Hematopoietic multipotent progenitor cell (in vitro differentiated cells): ENCODE measurements at regions not wholly inside any gene's neighbourhood (a gene's known extent, or its start where the extent isn't known, plus 50 kb on each side); places are given as distances from the start of the nearest gene placed in this dataset.
"Not testable (repeated sequence)": the region's sequence is repeated elsewhere in the genome, so short reads cannot be mapped to it uniquely, and the experiment has no call there.

Source experiments
- DNase-seq, 3 donors: peaks; one replicate each; pipeline ENCODE4 v3.0.0-alpha.2; 2011 to 2015; ENCODE audit warnings: low read depth in 2 of 3, low spot score in 2 of 3

- no peak for DNase-seq
Measured at GRCh38 chr4:155478336-155478835, 101.6 kb upstream of the MAP9 start.

DNA sequence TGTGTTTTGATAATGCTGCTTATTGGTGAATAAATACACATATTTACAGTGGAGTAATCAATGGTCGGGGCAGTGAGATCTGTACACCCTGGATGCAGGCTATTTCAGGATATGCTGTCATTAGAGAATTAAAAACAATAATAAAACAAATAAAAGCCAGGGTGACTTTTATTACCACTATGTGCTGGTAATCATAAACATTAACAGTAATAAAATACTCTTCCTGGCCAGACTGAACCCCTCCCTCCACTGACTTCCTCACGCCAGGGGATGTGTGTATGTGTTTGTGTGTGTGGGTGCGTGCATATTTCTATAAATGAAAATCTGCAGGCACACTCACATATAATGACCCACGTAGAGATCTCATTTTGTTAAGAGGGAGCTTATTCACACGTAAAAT, 98.0 kb upstream of the MAP9 start:
- DNase-seq, result no peak

- no peak for DNase-seq
Measured at GRCh38 chr4:155473420-155474095, 96.8 kb upstream of the MAP9 start.

GRCh38 chr4:155468282-155468681, 91.5 kb upstream of the MAP9 start:
- DNase-seq, result no peak

DNA sequence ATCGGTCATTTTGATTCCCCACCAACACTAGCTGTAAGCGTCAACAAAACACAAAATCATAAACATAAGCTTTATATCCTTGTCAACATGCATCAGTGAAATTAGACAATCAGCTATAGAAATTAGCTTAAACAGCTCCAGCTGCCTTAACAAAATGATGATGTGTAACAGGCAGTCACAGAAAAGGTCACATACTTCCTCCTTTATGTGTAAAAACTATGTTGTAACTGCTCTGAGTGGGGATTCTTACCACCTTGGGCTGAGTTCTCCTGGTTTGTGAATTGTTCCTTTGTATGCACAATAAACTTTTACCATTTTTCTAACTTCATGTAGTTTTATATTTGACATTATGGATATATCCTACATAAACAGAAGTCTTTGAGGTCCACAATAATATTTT, 73.9 kb upstream of the MAP9 start:
- DNase-seq, result no peak

DNA sequence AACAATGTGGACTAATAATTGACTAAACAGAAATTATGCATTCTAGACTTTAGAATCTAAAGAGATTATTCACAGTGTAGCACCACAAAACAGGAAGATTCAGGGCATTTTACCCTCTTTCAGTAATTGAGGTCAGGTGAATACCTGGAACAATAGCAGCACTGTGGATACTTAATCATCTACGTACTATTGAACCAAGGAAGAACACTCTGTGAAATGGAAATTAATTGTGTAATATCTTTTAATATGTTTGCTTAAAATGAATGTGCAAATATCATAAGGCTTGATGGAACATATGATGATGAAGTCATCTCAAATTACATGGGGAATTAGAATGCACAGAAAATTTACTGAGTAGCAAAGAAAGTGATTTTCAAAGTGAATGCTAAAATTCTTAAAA, 68.5 kb upstream of the MAP9 start:
- no peak for DNase-seq

GRCh38 chr4:155444721-155445120, 68.0 kb upstream of the MAP9 start:
- DNase-seq, result no peak

GRCh38 chr4:155442267-155443105, 65.7 kb upstream of the MAP9 start:
- DNase-seq, result peak; percentile 7 to 83 (median 62)

- no peak for DNase-seq
Measured at GRCh38 chr4:155441475-155441874, 64.7 kb upstream of the MAP9 start.

DNA sequence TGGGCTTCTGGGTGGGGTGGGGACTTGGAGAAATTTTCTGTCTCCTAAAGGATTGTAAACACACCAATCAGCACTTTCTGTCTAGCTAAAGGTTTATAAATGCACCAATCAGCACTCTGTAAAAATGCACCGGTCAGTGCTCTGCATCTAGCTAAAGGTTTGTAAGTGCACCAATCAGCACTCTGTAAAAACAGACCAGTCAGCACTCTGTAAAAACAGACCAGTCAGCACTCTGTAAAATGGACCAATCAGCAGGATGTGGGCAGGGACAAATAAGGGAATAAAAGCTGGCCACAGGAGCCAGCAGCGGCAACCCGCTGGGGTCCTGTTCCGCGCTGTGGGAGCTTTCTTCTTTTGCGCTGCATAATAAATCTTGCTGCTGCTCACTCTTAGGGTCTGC, 63.0 kb upstream of the MAP9 start:
- DNase-seq, result not testable (repeated sequence)

- DNase-seq, result no peak
Measured at GRCh38 chr4:155434904-155435303, 58.1 kb upstream of the MAP9 start.

DNA sequence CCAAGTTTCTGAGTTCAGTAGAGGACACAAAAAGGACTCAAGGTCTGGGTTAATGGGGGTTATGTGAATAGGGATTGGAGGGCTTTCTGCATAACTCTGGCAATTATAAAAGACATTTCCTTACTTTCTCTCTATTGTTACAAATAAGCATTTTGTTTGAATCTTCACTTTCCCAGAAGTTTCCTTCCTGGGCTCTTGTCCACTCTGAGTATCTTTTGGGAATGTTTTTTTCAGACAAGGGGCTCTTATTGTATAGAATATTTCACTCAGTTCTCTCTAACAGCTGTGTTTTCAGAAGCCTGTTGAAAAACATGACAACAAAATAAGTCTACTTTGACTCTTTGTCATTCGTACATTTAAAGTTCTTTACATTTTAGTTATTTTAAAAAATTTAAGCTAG, 57.6 kb upstream of the MAP9 start:
- DNase-seq, result no peak

GRCh38 chr4:155433636-155434360, 57.0 kb upstream of the MAP9 start:
- no peak for DNase-seq

- DNase-seq, result no peak
Measured at GRCh38 chr4:155430895-155431795, 54.4 kb upstream of the MAP9 start.

DNA sequence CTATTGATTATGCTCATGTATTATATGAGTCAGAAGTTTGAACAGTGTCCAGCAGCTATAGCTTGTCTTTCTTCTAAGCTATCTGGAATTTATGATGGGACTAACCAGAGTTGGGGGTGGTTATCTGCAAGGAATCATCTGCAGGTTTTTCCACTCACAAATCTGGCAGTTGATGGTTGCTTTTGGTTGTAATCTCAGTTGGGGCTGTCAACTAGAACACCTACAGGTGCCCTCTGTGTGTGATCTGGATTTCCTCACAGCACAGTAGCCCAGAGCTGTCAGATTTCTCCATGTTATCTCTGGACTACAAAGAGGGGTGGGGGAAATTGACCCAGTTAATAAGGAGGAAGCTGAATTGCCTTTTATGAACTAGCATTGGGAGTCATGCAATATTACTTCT, 51.4 kb upstream of the MAP9 start:
- DNase-seq, result no peak

- no peak for DNase-seq
Measured at GRCh38 chr4:155426953-155427352, 50.2 kb upstream of the MAP9 start.
